ENCODE measurements at regions not wholly inside any gene's neighbourhood (a gene's known extent, or its start where the extent isn't known, plus 50 kb on each side); places are given as distances from the start of the nearest gene placed in this dataset.
"Not testable (repeated sequence)": the region's sequence is repeated elsewhere in the genome, so short reads cannot be mapped to it uniquely, and the experiment has no call there.

DNA sequence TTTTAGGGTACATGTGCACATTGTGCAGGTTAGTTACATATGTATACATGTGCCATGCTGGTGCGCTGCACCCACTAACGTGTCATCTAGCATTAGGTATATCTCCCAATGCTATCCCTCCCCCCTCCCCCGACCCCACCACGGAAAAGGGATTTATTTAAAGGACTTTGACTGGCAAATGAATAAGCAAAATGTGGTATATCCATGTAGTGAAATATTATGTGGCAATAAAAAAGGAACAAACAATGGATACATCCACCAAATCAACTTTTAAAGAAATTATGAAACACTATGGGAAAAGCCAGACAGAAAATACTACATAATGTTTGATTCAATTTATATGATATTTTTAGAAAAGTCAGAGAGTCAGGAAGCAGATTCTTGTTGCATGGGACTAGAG lies 156.5 kb downstream of the TTC8 start:
- H3K9me3 ChIP-seq (ENCODE audit: control insufficient read depth in 2 of 2, low read length in 2 of 2); H3K27ac ChIP-seq (ENCODE audit: low read depth in 2 of 2, low read length in 2 of 2); H3K4me3 ChIP-seq (ENCODE audit: low read length in 2 of 2); H3K4me1 ChIP-seq (ENCODE audit: control insufficient read depth in 2 of 2, insufficient read depth in 2 of 2, low read length in 2 of 2); H3K27me3 ChIP-seq (ENCODE audit: control insufficient read depth in 2 of 2, insufficient read depth in 2 of 2, low read length in 2 of 2); H3K9ac ChIP-seq (ENCODE audit: low read depth in 1 of 2, low read length in 2 of 2); H3K36me3 ChIP-seq (ENCODE audit: control insufficient read depth in 2 of 2, insufficient read depth in 2 of 2, low read length in 2 of 2): not testable (repeated sequence)

DNA sequence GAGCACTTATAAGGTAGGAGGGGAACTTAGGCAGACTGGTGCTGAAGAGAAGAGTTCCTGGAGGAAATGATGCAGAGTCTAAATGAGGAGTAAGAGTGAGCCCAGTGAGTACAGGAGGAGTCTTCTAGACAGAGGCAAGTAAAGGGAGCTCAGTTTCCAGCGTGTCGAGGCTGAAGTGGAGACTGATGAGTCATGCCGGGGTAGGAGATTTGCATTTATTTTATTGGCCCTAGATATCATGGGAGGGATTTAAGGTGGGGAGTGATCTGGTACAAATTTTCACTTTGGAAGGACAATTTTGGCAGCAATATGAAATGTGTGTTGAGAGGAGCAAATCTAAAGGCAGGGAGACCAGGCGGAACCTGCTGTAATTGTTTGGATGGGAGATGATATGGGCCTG lies 157.5 kb downstream of the TTC8 start:
- no peak overlapping the region for H3K4me3 ChIP-seq (ENCODE audit: low read length in 2 of 2)
- H3K9me3 ChIP-seq (ENCODE audit: control insufficient read depth in 2 of 2, low read length in 2 of 2): no peaks in the 10 kb centered on the region
- no peaks in the 10 kb centered on the region for H3K36me3 ChIP-seq (ENCODE audit: control insufficient read depth in 2 of 2, insufficient read depth in 2 of 2, low read length in 2 of 2)
- H3K4me1 ChIP-seq (ENCODE audit: control insufficient read depth in 2 of 2, insufficient read depth in 2 of 2, low read length in 2 of 2): no peaks in the 10 kb centered on the region
- peaks cover 0 to 4% of the 10 kb centered on the region in 2 donors for H3K27me3 ChIP-seq (ENCODE audit: control insufficient read depth in 2 of 2, insufficient read depth in 2 of 2, low read length in 2 of 2)
- H3K9ac ChIP-seq (ENCODE audit: low read depth in 1 of 2, low read length in 2 of 2): no peak overlapping the region
- no peak overlapping the region for H3K27ac ChIP-seq (ENCODE audit: low read depth in 2 of 2, low read length in 2 of 2)

DNA sequence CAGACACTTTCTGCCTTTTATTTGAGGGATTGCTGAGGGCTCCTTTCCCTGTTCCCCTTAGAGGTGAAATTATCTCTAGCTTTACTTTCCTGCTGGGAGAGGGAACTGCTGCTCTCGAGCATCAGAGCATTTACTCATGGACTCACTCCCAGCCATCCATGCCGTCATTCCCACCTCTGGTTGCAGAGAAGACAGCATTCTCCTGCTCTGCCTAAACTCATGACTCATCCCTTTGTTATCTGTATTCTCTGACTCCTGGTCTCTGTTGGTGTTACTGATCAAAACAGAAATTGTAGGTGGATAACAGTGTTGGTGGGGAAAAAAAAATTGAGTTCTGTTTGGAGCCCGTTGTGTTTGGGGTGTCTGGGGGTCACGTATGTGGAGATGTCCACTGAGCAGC lies 159.3 kb downstream of the TTC8 start:
- H3K27ac ChIP-seq (ENCODE audit: low read depth in 2 of 2, low read length in 2 of 2): no peak overlapping the region
- no peak overlapping the region for H3K4me3 ChIP-seq (ENCODE audit: low read length in 2 of 2)
- H3K36me3 ChIP-seq (ENCODE audit: control insufficient read depth in 2 of 2, insufficient read depth in 2 of 2, low read length in 2 of 2): no peaks in the 10 kb centered on the region
- no peaks in the 10 kb centered on the region for H3K4me1 ChIP-seq (ENCODE audit: control insufficient read depth in 2 of 2, insufficient read depth in 2 of 2, low read length in 2 of 2)
- H3K9ac ChIP-seq (ENCODE audit: low read depth in 1 of 2, low read length in 2 of 2): no peak overlapping the region
- peaks cover 0 to 2% of the 10 kb centered on the region in 2 donors for H3K27me3 ChIP-seq (ENCODE audit: control insufficient read depth in 2 of 2, insufficient read depth in 2 of 2, low read length in 2 of 2)
- no peaks in the 10 kb centered on the region for H3K9me3 ChIP-seq (ENCODE audit: control insufficient read depth in 2 of 2, low read length in 2 of 2)

DNA sequence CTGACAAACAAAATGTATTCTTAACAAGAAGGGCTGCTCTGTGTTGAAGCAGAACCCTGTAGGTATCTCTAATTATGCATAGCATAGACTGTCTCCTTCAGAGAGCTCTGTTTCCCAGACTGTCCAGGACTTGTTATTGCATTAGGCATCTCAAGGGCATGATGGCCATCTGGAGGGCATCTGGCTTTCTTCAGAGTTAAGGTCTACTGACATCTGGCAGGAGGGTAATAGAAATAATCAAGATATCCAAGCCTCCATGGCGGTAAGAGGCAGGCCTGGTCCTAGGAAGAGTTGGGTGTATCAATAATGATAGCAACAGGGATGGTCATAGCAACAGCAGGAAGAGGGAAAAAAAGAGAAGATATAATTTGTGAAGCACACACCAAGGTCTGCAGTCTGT lies 161.2 kb downstream of the TTC8 start:
- no peaks in the 10 kb centered on the region for H3K27me3 ChIP-seq (ENCODE audit: control insufficient read depth in 2 of 2, insufficient read depth in 2 of 2, low read length in 2 of 2)
- no peak overlapping the region for H3K4me3 ChIP-seq (ENCODE audit: low read length in 2 of 2)
- H3K9ac ChIP-seq (ENCODE audit: low read depth in 1 of 2, low read length in 2 of 2): no peak overlapping the region
- no peaks in the 10 kb centered on the region for H3K9me3 ChIP-seq (ENCODE audit: control insufficient read depth in 2 of 2, low read length in 2 of 2)
- no peaks in the 10 kb centered on the region for H3K4me1 ChIP-seq (ENCODE audit: control insufficient read depth in 2 of 2, insufficient read depth in 2 of 2, low read length in 2 of 2)
- no peak overlapping the region for H3K27ac ChIP-seq (ENCODE audit: low read depth in 2 of 2, low read length in 2 of 2)
- H3K36me3 ChIP-seq (ENCODE audit: control insufficient read depth in 2 of 2, insufficient read depth in 2 of 2, low read length in 2 of 2): no peaks in the 10 kb centered on the region

- Histone ChIP-seq H3K9ac (ENCODE audit: low read depth in 1 of 2, low read length in 2 of 2) (no peak overlapping the region), H3K27me3 (ENCODE audit: control insufficient read depth in 2 of 2, insufficient read depth in 2 of 2, low read length in 2 of 2) (no peaks in the 10 kb centered on the region), H3K9me3 (ENCODE audit: control insufficient read depth in 2 of 2, low read length in 2 of 2) (no peaks in the 10 kb centered on the region), H3K36me3 (ENCODE audit: control insufficient read depth in 2 of 2, insufficient read depth in 2 of 2, low read length in 2 of 2) (no peaks in the 10 kb centered on the region), H3K27ac (ENCODE audit: low read depth in 2 of 2, low read length in 2 of 2) (no peak overlapping the region), H3K4me3 (ENCODE audit: low read length in 2 of 2) (no peak overlapping the region), H3K4me1 (ENCODE audit: control insufficient read depth in 2 of 2, insufficient read depth in 2 of 2, low read length in 2 of 2) (no peaks in the 10 kb centered on the region)
Observed at GRCh38 chr14:88986146-88986841, 161.8 kb downstream of the TTC8 start.

DNA sequence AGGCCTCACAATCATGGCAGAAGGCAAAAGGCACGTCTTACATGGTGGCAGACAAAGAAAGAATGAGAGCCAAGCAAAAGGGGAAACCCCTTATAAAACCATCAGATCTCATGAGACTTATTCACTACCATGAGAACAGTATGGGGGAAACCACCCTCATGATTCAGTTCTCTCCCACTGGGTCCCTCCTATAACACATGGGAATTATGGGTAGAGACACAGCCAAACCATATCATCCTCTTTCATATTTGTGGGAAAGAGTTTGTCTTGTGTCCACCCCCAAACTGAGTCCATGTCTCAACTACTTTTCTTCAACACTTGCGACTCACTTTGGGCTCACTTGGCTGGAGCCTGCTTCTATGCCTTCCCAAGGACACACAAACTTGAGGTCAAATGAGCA lies 162.5 kb downstream of the TTC8 start:
- H3K4me3 ChIP-seq (ENCODE audit: low read length in 2 of 2): not testable (repeated sequence)

GRCh38 chr14:88987516-88987915 lies 163.1 kb downstream of the TTC8 start:
- no peaks in the 10 kb centered on the region for H3K27me3 ChIP-seq (ENCODE audit: control insufficient read depth in 2 of 2, insufficient read depth in 2 of 2, low read length in 2 of 2)
- no peaks in the 10 kb centered on the region for H3K4me1 ChIP-seq (ENCODE audit: control insufficient read depth in 2 of 2, insufficient read depth in 2 of 2, low read length in 2 of 2)
- H3K27ac ChIP-seq (ENCODE audit: low read depth in 2 of 2, low read length in 2 of 2): no peak overlapping the region
- H3K4me3 ChIP-seq (ENCODE audit: low read length in 2 of 2): no peak overlapping the region
- no peaks in the 10 kb centered on the region for H3K36me3 ChIP-seq (ENCODE audit: control insufficient read depth in 2 of 2, insufficient read depth in 2 of 2, low read length in 2 of 2)
- H3K9ac ChIP-seq (ENCODE audit: low read depth in 1 of 2, low read length in 2 of 2): no peak overlapping the region
- no peaks in the 10 kb centered on the region for H3K9me3 ChIP-seq (ENCODE audit: control insufficient read depth in 2 of 2, low read length in 2 of 2)

More for the DNA sequence above, 162.5 kb downstream of the TTC8 start:
- not testable (repeated sequence) for H3K9me3 ChIP-seq (ENCODE audit: control insufficient read depth in 2 of 2, low read length in 2 of 2); H3K9ac ChIP-seq (ENCODE audit: low read depth in 1 of 2, low read length in 2 of 2); H3K27ac ChIP-seq (ENCODE audit: low read depth in 2 of 2, low read length in 2 of 2); H3K36me3 ChIP-seq (ENCODE audit: control insufficient read depth in 2 of 2, insufficient read depth in 2 of 2, low read length in 2 of 2); H3K4me1 ChIP-seq (ENCODE audit: control insufficient read depth in 2 of 2, insufficient read depth in 2 of 2, low read length in 2 of 2); H3K27me3 ChIP-seq (ENCODE audit: control insufficient read depth in 2 of 2, insufficient read depth in 2 of 2, low read length in 2 of 2)

DNA sequence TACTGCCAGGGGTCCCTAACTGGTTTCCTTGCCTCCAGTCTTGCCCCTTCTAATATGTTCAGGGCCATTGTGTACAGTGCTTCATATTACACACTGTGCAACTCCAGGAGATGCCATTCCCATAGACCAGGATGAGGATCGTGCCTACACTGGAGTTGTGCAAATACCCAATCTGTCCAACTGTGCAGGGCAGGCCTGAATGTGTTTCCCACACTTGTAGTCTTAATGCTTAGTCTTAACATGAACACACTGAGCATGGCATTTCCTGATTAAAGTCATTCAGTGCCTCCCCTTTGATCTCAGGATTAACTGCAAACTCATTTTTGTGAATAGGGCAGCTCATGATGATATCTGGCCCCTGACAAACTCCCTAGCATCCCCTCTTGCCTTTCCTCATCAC lies 165.5 kb downstream of the TTC8 start:
- Histone ChIP-seq H3K4me1 (ENCODE audit: control insufficient read depth in 2 of 2, insufficient read depth in 2 of 2, low read length in 2 of 2) (no peaks in the 10 kb centered on the region), H3K9me3 (ENCODE audit: control insufficient read depth in 2 of 2, low read length in 2 of 2) (no peaks in the 10 kb centered on the region), H3K9ac (ENCODE audit: low read depth in 1 of 2, low read length in 2 of 2) (no peak overlapping the region), H3K27ac (ENCODE audit: low read depth in 2 of 2, low read length in 2 of 2) (no peak overlapping the region), H3K36me3 (ENCODE audit: control insufficient read depth in 2 of 2, insufficient read depth in 2 of 2, low read length in 2 of 2) (no peaks in the 10 kb centered on the region), H3K4me3 (ENCODE audit: low read length in 2 of 2) (no peak overlapping the region), H3K27me3 (ENCODE audit: control insufficient read depth in 2 of 2, insufficient read depth in 2 of 2, low read length in 2 of 2) (no peaks in the 10 kb centered on the region)

GRCh38 chr14:88990856-88991255 lies 166.4 kb downstream of the TTC8 start:
- Histone ChIP-seq H3K4me3 (ENCODE audit: low read length in 2 of 2) (no peak overlapping the region), H3K27me3 (ENCODE audit: control insufficient read depth in 2 of 2, insufficient read depth in 2 of 2, low read length in 2 of 2) (no peaks in the 10 kb centered on the region), H3K9me3 (ENCODE audit: control insufficient read depth in 2 of 2, low read length in 2 of 2) (no peaks in the 10 kb centered on the region), H3K27ac (ENCODE audit: low read depth in 2 of 2, low read length in 2 of 2) (no peak overlapping the region), H3K4me1 (ENCODE audit: control insufficient read depth in 2 of 2, insufficient read depth in 2 of 2, low read length in 2 of 2) (no peaks in the 10 kb centered on the region), H3K9ac (ENCODE audit: low read depth in 1 of 2, low read length in 2 of 2) (no peak overlapping the region), H3K36me3 (ENCODE audit: control insufficient read depth in 2 of 2, insufficient read depth in 2 of 2, low read length in 2 of 2) (no peaks in the 10 kb centered on the region)

DNA sequence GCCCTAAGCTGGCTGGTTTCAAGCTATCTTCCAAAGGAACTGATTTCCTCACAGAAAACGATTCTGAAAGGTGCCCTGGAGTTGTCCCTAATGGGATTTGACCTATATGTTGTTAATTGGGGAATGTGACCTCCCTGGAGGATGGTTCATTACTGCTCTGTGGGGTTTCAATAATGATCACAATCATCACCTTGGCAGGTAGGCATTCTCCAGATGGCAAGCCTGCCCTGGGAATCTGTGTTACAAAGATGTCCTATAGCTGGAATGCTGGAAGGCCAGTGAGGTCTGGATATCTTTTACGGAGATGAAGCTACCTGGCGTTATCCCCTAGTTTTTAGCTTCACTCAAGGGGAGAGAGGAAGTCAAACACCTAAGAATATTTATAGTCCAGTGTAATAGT lies 167.6 kb downstream of the TTC8 start:
- H3K4me1 ChIP-seq (ENCODE audit: control insufficient read depth in 2 of 2, insufficient read depth in 2 of 2, low read length in 2 of 2): no peaks in the 10 kb centered on the region
- no peaks in the 10 kb centered on the region for H3K27me3 ChIP-seq (ENCODE audit: control insufficient read depth in 2 of 2, insufficient read depth in 2 of 2, low read length in 2 of 2)
- no peak overlapping the region for H3K27ac ChIP-seq (ENCODE audit: low read depth in 2 of 2, low read length in 2 of 2)
- H3K4me3 ChIP-seq (ENCODE audit: low read length in 2 of 2): no peak overlapping the region
- no peak overlapping the region for H3K9ac ChIP-seq (ENCODE audit: low read depth in 1 of 2, low read length in 2 of 2)
- H3K36me3 ChIP-seq (ENCODE audit: control insufficient read depth in 2 of 2, insufficient read depth in 2 of 2, low read length in 2 of 2): no peaks in the 10 kb centered on the region
- H3K9me3 ChIP-seq (ENCODE audit: control insufficient read depth in 2 of 2, low read length in 2 of 2): no peaks in the 10 kb centered on the region

DNA sequence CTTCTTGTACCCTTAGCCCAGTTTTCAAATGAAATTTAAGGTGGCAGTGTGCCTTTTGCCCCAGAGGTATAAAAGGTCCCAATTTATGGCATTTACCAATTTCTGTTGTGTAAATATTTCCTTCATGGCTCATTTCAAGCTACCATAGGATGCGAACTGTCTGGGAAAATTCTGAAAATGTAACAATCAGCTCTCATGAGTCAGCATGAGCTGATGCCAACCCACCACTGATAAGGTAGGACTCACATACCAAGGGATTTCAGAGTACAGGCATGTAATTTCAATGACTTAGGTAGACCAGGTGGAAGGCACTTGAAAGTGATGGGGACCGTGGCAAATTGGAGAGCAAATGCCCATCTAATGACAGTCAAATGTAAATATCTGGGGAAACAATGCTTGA lies 169.5 kb downstream of the TTC8 start:
- no peak overlapping the region for H3K9ac ChIP-seq (ENCODE audit: low read depth in 1 of 2, low read length in 2 of 2)
- no peaks in the 10 kb centered on the region for H3K4me1 ChIP-seq (ENCODE audit: control insufficient read depth in 2 of 2, insufficient read depth in 2 of 2, low read length in 2 of 2)
- no peak overlapping the region for H3K27ac ChIP-seq (ENCODE audit: low read depth in 2 of 2, low read length in 2 of 2)
- no peaks in the 10 kb centered on the region for H3K9me3 ChIP-seq (ENCODE audit: control insufficient read depth in 2 of 2, low read length in 2 of 2)
- no peak overlapping the region for H3K4me3 ChIP-seq (ENCODE audit: low read length in 2 of 2)
- no peaks in the 10 kb centered on the region for H3K36me3 ChIP-seq (ENCODE audit: control insufficient read depth in 2 of 2, insufficient read depth in 2 of 2, low read length in 2 of 2)
- H3K27me3 ChIP-seq (ENCODE audit: control insufficient read depth in 2 of 2, insufficient read depth in 2 of 2, low read length in 2 of 2): no peaks in the 10 kb centered on the region

Data from mucosa of rectum (tissue), 2 donors.